HEK293T (cell line): ENCODE measurements at regions not wholly inside any gene's neighbourhood (a gene's known extent, or its start where the extent isn't known, plus 50 kb on each side); places are given as distances from the start of the nearest gene placed in this dataset.

Experiments used
- ARNT ChIP-seq: fragments of 450-650 bp; IDR thresholded peaks from 2 replicates; pipeline ENCODE4 v1.6.1; 2017; ENCODE audit warnings: mild to moderate bottlenecking
- BHLHE40 ChIP-seq: fragments of 450-650 bp; IDR thresholded peaks from 2 replicates; pipeline ENCODE4 v1.6.1; 2016; ENCODE audit warnings: mild to moderate bottlenecking, moderate library complexity, borderline replicate concordance
- CTBP1 ChIP-seq: fragments of 450-650 bp; IDR thresholded peaks from 2 replicates; pipeline ENCODE4 v1.6.1; 2016; ENCODE audit warnings: borderline replicate concordance
- ELF4 ChIP-seq: fragments of 450-650 bp; IDR thresholded peaks from 2 replicates; pipeline ENCODE4 v1.6.1; 2017; ENCODE audit warnings: antibody characterized with exemption
- FOXA1 ChIP-seq: fragments of 450-650 bp; IDR thresholded peaks from 2 replicates; pipeline ENCODE4 v1.6.1; 2016; ENCODE audit warnings: mild to moderate bottlenecking
- FOXK2 ChIP-seq: fragments of 450-650 bp; IDR thresholded peaks from 2 replicates; pipeline ENCODE4 v1.6.1; 2016; ENCODE audit warnings: mild to moderate bottlenecking
- FOXM1 ChIP-seq: fragments of 450-650 bp; IDR thresholded peaks from 2 replicates; pipeline ENCODE4 v1.6.1; 2017; ENCODE audit warnings: mild to moderate bottlenecking, borderline replicate concordance
- HDGF ChIP-seq: fragments of 450-650 bp; IDR thresholded peaks from 2 replicates; pipeline ENCODE4 v1.6.1; 2017; ENCODE audit warnings: antibody characterized with exemption, borderline replicate concordance
- NFRKB ChIP-seq: fragments of 450-650 bp; IDR thresholded peaks from 2 replicates; pipeline ENCODE4 v1.6.1; 2016; ENCODE audit warnings: mild to moderate bottlenecking, moderate library complexity
- PKNOX1 ChIP-seq: fragments of 450-650 bp; IDR thresholded peaks from 2 replicates; pipeline ENCODE4 v1.6.1; 2016
- SP1 ChIP-seq: fragments of 450-650 bp; IDR thresholded peaks from 2 replicates; pipeline ENCODE4 v1.6.1; 2017
- SUZ12 ChIP-seq: fragments of 450-650 bp; IDR thresholded peaks from 2 replicates; pipeline ENCODE4 v1.6.1; 2016; ENCODE audit warnings: mild to moderate bottlenecking
- TARDBP ChIP-seq: fragments of 450-650 bp; IDR thresholded peaks from 2 replicates; pipeline ENCODE4 v1.6.1; 2016
- ZNF384 ChIP-seq: fragments of 450-650 bp; IDR thresholded peaks from 2 replicates; pipeline ENCODE4 v1.6.1; 2016

GRCh38 chr4:18419780-18420179, 398.2 kb upstream of the LCORL start:
- TF ChIP-seq ELF4 (no peak), FOXA1 (no peak), HDGF (no peak), BHLHE40 (no peak), FOXM1 (no peak), PKNOX1 (no peak), SUZ12 (no peak), FOXK2 (no peak), TARDBP (no peak), SP1 (no peak), ARNT (no peak), ZNF384 (no peak), CTBP1 (no peak), NFRKB (no peak)
